ENCODE measurements at regions not wholly inside any gene's neighbourhood (a gene's known extent, or its start where the extent isn't known, plus 50 kb on each side); places are given as distances from the start of the nearest gene placed in this dataset.

GRCh38 chr15:97162805-97163495 is 797.6 kb upstream of the ARRDC4 start:
- FAIRE-seq (no peak), DNase-seq (ENCODE audit: extremely low read depth in 1 of 4, low spot score in 3 of 4) (no peak), ATAC-seq (no peak)
- in situ Hi-C loops (cut with MboI) (no loop called here), intact Hi-C loops (cut with micrococcal nuclease) (no loop called here)
- H3K9me3 ChIP-seq (replicated peaks; ENCODE audit: control insufficient read depth, insufficient read depth, low read depth, low read length): no peaks in the 10 kb centered on the region
- H3K4me3 ChIP-seq: no peak overlapping the region
- TF ChIP-seq BRCA1 (IDR thresholded peaks at IDR 0.05) (no peak), BRCA1 (CRISPR knock-in tag; IDR thresholded peaks at IDR 0.05) (no peak), ZNF324 (CRISPR knock-in tag; IDR thresholded peaks at IDR 0.05) (no peak), FIP1L1 (IDR thresholded peaks at IDR 0.05; ENCODE audit: low read depth, low read length, poor library complexity, severe bottlenecking) (no peak)
- H3K4me2 ChIP-seq (ENCODE audit: insufficient read depth, low read length): no peak overlapping the region
- H3K36me3 ChIP-seq (ENCODE audit: control insufficient read depth, insufficient read depth, low read length): no peaks in the 10 kb centered on the region
- H3K79me2 ChIP-seq (ENCODE audit: control insufficient read depth, insufficient read depth, low read length): no peaks in the 10 kb centered on the region
- H2AFZ ChIP-seq (ENCODE audit: low read depth, low read length): no peak overlapping the region
- H3K27ac ChIP-seq (ENCODE audit: extremely low read depth, low read depth, low read length): no peak overlapping the region
- H4K20me1 ChIP-seq (replicated peaks; ENCODE audit: control insufficient read depth, insufficient read depth, low read length): no peaks in the 10 kb centered on the region
- H3K4me1 ChIP-seq (replicated peaks in 1 of 2; ENCODE audit: control insufficient read depth in 2 of 2, insufficient read depth in 2 of 2, low read length in 2 of 2): no peaks in the 10 kb centered on the region
- CTCF ChIA-PET (ENCODE audit: low intra/inter-chr PET ratio): no interaction called here
- H3K9me1 ChIP-seq (ENCODE audit: control insufficient read depth, insufficient read depth, low read length): no peaks in the 10 kb centered on the region
- no TSS peak for BruUV-seq (replicated peaks)
- no peaks in the 10 kb centered on the region for H3K27me3 ChIP-seq (ENCODE audit: control insufficient read depth in 2 of 2, insufficient read depth in 2 of 2, low read length in 2 of 2)
- POLR2A ChIA-PET: no interaction called here
- no peak overlapping the region for H3K9ac ChIP-seq (ENCODE audit: insufficient read depth in 1 of 2, low read depth in 2 of 2, low read length in 2 of 2)
- WGBS (ENCODE audit: insufficient coverage, low coverage, missing lambda C conversion rate): 4% methylated on average over 2 of the region's 2 CpGs

DNA sequence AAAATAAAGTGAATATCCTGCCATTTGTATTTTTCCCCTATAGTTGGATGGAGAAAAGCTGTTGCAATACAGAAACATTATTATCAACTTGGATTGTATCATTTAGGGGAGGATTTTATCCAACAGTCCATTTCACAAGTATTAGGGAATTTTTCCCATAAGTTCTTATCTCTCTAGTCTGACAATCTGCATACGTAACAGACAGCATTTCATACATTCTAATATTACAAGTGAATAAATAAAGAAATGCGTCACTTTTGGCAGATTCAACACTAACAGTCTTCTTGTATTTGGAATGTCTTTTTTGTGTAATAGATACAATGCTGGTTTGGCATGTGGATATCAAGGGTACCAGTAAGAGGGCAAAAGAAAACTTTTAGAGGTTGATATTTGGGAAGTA is 795.3 kb upstream of the ARRDC4 start:
- FAIRE-seq: no peak
- no TSS peak for BruUV-seq (replicated peaks)
- TF ChIP-seq ELK1 (CRISPR knock-in tag; IDR thresholded peaks at IDR 0.05) (no peak), ZNF717 (CRISPR knock-in tag; IDR thresholded peaks at IDR 0.05) (no peak), ZNF318 (IDR thresholded peaks at IDR 0.05; ENCODE audit: borderline replicate concordance in 1 of 2, low read depth in 1 of 2) (no peak)

More for the DNA sequence above, 795.3 kb upstream of the ARRDC4 start:
- Histone ChIP-seq H4K20me1 (replicated peaks; ENCODE audit: control insufficient read depth, insufficient read depth, low read length) (no peaks in the 10 kb centered on the region), H3K9me1 (ENCODE audit: control insufficient read depth, insufficient read depth, low read length) (no peaks in the 10 kb centered on the region), H2AFZ (ENCODE audit: low read depth, low read length) (no peak overlapping the region), H3K9me3 (replicated peaks; ENCODE audit: control insufficient read depth, insufficient read depth, low read depth, low read length) (no peaks in the 10 kb centered on the region), H3K27ac (ENCODE audit: extremely low read depth, low read depth, low read length) (no peak overlapping the region), H3K4me1 (replicated peaks in 1 of 2; ENCODE audit: control insufficient read depth in 2 of 2, insufficient read depth in 2 of 2, low read length in 2 of 2) (no peaks in the 10 kb centered on the region), H3K79me2 (ENCODE audit: control insufficient read depth, insufficient read depth, low read length) (no peaks in the 10 kb centered on the region), H3K27me3 (ENCODE audit: control insufficient read depth in 2 of 2, insufficient read depth in 2 of 2, low read length in 2 of 2) (no peaks in the 10 kb centered on the region), H3K4me3 (no peak overlapping the region), H3K4me2 (ENCODE audit: insufficient read depth, low read length) (no peak overlapping the region), H3K9ac (ENCODE audit: insufficient read depth in 1 of 2, low read depth in 2 of 2, low read length in 2 of 2) (no peak overlapping the region), H3K36me3 (ENCODE audit: control insufficient read depth, insufficient read depth, low read length) (no peaks in the 10 kb centered on the region)
- in situ Hi-C loops (cut with MboI) (no loop called here), intact Hi-C loops (cut with micrococcal nuclease) (no loop called here)
- no peak for DNase-seq (ENCODE audit: extremely low read depth in 1 of 4, low spot score in 3 of 4)
- ChIA-PET CTCF (ENCODE audit: low intra/inter-chr PET ratio) (no interaction called here), POLR2A (no interaction called here)
- ATAC-seq: no peak
- WGBS (ENCODE audit: insufficient coverage, low coverage, missing lambda C conversion rate): 7% methylated on average over 2 of the region's 2 CpGs

Data from K562 (cell line).